ENCODE measurements at regions not wholly inside any gene's neighbourhood (a gene's known extent, or its start where the extent isn't known, plus 50 kb on each side); places are given as distances from the start of the nearest gene placed in this dataset.

GRCh38 chr1:212507369-212507768 is 74.6 kb downstream of the NENF start:
- TF ChIP-seq POLR2A (IDR thresholded peaks at IDR 0.05; ENCODE audit: low read length) (no peak), NFE2L2 (conservative IDR thresholded peaks at IDR 0.05; ENCODE audit: low read length) (no peak), TFCP2L1 (CRISPR knock-in tag; IDR thresholded peaks at IDR 0.05) (no peak), SMC3 (IDR thresholded peaks at IDR 0.05) (no peak), MAX (IDR thresholded peaks at IDR 0.05) (no peak), CHD2 (IDR thresholded peaks at IDR 0.05; ENCODE audit: low read length, partially characterized antibody) (no peak), RFX5 (IDR thresholded peaks at IDR 0.05) (no peak), ESRRA (IDR thresholded peaks at IDR 0.05; ENCODE audit: borderline replicate concordance, low read length) (no peak)
- TF ChIP-seq, protein P1, sequence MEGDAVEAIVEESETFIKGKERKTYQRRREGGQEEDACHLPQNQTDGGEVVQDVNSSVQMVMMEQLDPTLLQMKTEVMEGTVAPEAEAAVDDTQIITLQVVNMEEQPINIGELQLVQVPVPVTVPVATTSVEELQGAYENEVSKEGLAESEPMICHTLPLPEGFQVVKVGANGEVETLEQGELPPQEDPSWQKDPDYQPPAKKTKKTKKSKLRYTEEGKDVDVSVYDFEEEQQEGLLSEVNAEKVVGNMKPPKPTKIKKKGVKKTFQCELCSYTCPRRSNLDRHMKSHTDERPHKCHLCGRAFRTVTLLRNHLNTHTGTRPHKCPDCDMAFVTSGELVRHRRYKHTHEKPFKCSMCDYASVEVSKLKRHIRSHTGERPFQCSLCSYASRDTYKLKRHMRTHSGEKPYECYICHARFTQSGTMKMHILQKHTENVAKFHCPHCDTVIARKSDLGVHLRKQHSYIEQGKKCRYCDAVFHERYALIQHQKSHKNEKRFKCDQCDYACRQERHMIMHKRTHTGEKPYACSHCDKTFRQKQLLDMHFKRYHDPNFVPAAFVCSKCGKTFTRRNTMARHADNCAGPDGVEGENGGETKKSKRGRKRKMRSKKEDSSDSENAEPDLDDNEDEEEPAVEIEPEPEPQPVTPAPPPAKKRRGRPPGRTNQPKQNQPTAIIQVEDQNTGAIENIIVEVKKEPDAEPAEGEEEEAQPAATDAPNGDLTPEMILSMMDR (IDR thresholded peaks at IDR 0.05): no peak

Measured in A549 (cell line).